ENCODE measurements at regions not wholly inside any gene's neighbourhood (a gene's known extent, or its start where the extent isn't known, plus 50 kb on each side); places are given as distances from the start of the nearest gene placed in this dataset.

DNA sequence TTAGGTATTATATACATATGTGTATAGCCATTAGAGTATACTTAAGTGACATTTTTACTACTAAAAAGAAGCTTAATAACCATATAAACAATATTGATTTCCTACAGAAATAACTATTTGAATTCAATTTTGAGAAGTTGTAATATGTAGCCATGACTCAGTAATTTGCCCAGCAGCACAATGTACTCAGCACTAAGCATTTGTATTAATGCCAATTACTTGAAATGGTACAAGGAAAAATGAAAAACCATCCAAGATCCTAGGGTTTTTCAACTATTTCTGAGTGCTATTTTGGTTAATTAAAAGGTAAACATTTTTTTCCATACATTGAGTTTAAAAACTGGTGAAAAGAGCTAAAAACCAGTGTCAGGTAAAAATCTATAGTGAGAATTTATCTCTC, 324.0 kb downstream of the KCNJ3 start:
- TF ChIP-seq, protein P1, sequence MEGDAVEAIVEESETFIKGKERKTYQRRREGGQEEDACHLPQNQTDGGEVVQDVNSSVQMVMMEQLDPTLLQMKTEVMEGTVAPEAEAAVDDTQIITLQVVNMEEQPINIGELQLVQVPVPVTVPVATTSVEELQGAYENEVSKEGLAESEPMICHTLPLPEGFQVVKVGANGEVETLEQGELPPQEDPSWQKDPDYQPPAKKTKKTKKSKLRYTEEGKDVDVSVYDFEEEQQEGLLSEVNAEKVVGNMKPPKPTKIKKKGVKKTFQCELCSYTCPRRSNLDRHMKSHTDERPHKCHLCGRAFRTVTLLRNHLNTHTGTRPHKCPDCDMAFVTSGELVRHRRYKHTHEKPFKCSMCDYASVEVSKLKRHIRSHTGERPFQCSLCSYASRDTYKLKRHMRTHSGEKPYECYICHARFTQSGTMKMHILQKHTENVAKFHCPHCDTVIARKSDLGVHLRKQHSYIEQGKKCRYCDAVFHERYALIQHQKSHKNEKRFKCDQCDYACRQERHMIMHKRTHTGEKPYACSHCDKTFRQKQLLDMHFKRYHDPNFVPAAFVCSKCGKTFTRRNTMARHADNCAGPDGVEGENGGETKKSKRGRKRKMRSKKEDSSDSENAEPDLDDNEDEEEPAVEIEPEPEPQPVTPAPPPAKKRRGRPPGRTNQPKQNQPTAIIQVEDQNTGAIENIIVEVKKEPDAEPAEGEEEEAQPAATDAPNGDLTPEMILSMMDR (IDR thresholded peaks at IDR 0.05; ENCODE audit: unreplicated experiment) = no peak
- H3K36me3 Mint-ChIP-seq (ENCODE audit: insufficient read depth, unreplicated experiment) = no peaks in the 10 kb centered on the region
- no peak overlapping the region for H3K27ac Mint-ChIP-seq (ENCODE audit: low read depth, unreplicated experiment)
- intact Hi-C loops (cut with micrococcal nuclease) = no loop called here
- ChIA-PET POLR2A (no interaction called here), CTCF (no interaction called here)
- no peaks in the 10 kb centered on the region for H3K9me3 Mint-ChIP-seq (ENCODE audit: unreplicated experiment)
- no peak overlapping the region for H3K4me3 Mint-ChIP-seq (ENCODE audit: unreplicated experiment)
- no peaks in the 10 kb centered on the region for H3K4me1 Mint-ChIP-seq (ENCODE audit: insufficient read depth, unreplicated experiment)
- peaks cover 53% of the 10 kb centered on the region for H3K27me3 Mint-ChIP-seq (ENCODE audit: insufficient read depth, unreplicated experiment)
- DNase-seq (ENCODE audit: unreplicated experiment) = no peak
- no TSS peak for BruUV-seq (replicated peaks)

DNA sequence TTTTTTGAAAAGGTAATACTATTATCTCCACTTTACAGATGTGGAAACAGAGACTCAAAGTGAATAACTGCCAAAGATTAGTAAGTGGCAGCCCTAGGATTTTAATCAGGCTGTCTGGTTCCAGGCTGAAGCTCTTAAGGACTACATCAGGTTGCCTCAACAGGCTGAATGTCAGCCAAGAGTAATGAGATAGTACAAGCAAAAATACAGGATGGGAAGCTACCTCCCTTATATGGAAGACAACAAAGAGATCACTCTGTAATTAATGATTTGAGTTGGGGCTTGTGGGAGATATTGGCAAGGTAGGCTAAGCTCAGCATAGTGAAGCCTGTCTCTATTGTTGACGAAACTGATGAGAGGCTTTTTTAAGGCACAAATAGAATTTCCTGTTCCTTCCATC, 323.1 kb downstream of the KCNJ3 start:
- Mint-ChIP-seq H3K27me3 (ENCODE audit: insufficient read depth, unreplicated experiment) (peaks cover 51% of the 10 kb centered on the region), H3K4me3 (ENCODE audit: unreplicated experiment) (no peak overlapping the region), H3K36me3 (ENCODE audit: insufficient read depth, unreplicated experiment) (no peaks in the 10 kb centered on the region), H3K27ac (ENCODE audit: low read depth, unreplicated experiment) (no peak overlapping the region), H3K9me3 (ENCODE audit: unreplicated experiment) (no peaks in the 10 kb centered on the region), H3K4me1 (ENCODE audit: insufficient read depth, unreplicated experiment) (no peaks in the 10 kb centered on the region)
- TF ChIP-seq, protein P1 (IDR thresholded peaks at IDR 0.05; ENCODE audit: unreplicated experiment) = no peak
- intact Hi-C loops (cut with micrococcal nuclease) = no loop called here
- no peak for DNase-seq (ENCODE audit: unreplicated experiment)
- POLR2A ChIA-PET = no interaction called here
- no TSS peak for BruUV-seq (replicated peaks)
- CTCF ChIA-PET = interaction anchor here (0.6 kb wide), 1 partner anchor 66 kb away, joined by 3 read pairs; no protein-coding TSS in a partner anchor

DNA sequence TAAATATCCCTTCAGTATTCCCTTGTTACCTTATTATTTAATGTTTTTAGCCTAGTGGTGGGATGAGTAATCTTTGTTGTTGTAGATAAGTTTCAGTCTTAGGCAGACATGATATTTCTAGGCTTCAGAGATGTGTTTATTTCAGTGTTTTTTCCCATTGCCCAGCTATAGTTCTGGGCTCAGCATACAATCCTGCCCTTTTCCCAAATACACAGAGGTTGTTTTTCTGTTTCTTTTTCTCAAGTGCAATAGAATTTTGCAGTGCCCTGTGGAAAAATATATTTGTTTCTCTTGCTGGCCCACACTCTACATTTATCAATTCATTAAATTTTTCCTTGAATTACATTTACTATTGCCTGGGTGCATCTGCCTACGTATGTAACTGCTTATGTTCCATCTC, 321.8 kb downstream of the KCNJ3 start:
- no peak overlapping the region for H3K4me3 Mint-ChIP-seq (ENCODE audit: unreplicated experiment)
- intact Hi-C loops (cut with micrococcal nuclease) = no loop called here
- no peaks in the 10 kb centered on the region for H3K9me3 Mint-ChIP-seq (ENCODE audit: unreplicated experiment)
- peaks cover 38% of the 10 kb centered on the region for H3K27me3 Mint-ChIP-seq (ENCODE audit: insufficient read depth, unreplicated experiment)
- DNase-seq (ENCODE audit: unreplicated experiment) = no peak
- no TSS peak for BruUV-seq (replicated peaks)
- ChIA-PET POLR2A (no interaction called here), CTCF (no interaction called here)
- no peaks in the 10 kb centered on the region for H3K4me1 Mint-ChIP-seq (ENCODE audit: insufficient read depth, unreplicated experiment)
- H3K36me3 Mint-ChIP-seq (ENCODE audit: insufficient read depth, unreplicated experiment) = no peaks in the 10 kb centered on the region
- TF ChIP-seq, protein P1 (IDR thresholded peaks at IDR 0.05; ENCODE audit: unreplicated experiment) = no peak
- H3K27ac Mint-ChIP-seq (ENCODE audit: low read depth, unreplicated experiment) = no peak overlapping the region

DNA sequence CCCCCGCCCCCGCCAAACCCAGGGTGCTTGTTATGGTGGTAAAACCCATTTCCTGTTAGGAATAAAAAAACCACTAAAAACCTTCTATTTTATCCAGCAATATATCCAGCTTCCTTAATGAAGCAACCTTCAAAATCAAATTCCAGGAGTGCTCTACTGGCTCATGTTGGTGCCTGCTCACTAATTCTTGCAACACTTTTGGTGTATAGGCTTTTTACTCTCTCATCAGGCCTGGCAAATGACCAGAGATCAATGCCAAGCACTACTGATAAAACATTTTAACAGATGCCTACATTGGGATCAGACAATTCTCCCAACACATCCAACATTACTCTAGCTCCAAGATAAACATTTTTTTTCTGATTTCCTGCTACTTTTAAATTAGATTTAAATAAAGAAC, 312.4 kb downstream of the KCNJ3 start:
- TF ChIP-seq, protein P1 (IDR thresholded peaks at IDR 0.05; ENCODE audit: unreplicated experiment) = no peak
- H3K4me3 Mint-ChIP-seq (ENCODE audit: unreplicated experiment) = no peak overlapping the region
- intact Hi-C loops (cut with micrococcal nuclease) = no loop called here
- H3K27me3 Mint-ChIP-seq (ENCODE audit: insufficient read depth, unreplicated experiment) = peaks cover 56% of the 10 kb centered on the region
- no TSS peak for BruUV-seq (replicated peaks)
- H3K9me3 Mint-ChIP-seq (ENCODE audit: unreplicated experiment) = no peaks in the 10 kb centered on the region
- POLR2A ChIA-PET = no interaction called here
- H3K27ac Mint-ChIP-seq (ENCODE audit: low read depth, unreplicated experiment) = no peak overlapping the region
- no peaks in the 10 kb centered on the region for H3K4me1 Mint-ChIP-seq (ENCODE audit: insufficient read depth, unreplicated experiment)
- no peaks in the 10 kb centered on the region for H3K36me3 Mint-ChIP-seq (ENCODE audit: insufficient read depth, unreplicated experiment)
- DNase-seq (ENCODE audit: unreplicated experiment) = no peak
- CTCF ChIA-PET = no interaction called here

All from MCF 10A (cell line).